Loucy (cell line): ENCODE measurements at regions not wholly inside any gene's neighbourhood (a gene's known extent, or its start where the extent isn't known, plus 50 kb on each side); places are given as distances from the start of the nearest gene placed in this dataset.

Source experiments
- H2AFZ ChIP-seq: fragments of 200-600 bp; sonication (generic); 2 replicates; pipeline ENCODE4 v1.6.0; 2016; ENCODE audit warnings: antibody characterized with exemption, mild to moderate bottlenecking, low read length, moderate library complexity
- H3F3A ChIP-seq: fragments of 200-600 bp; 2 replicates; pipeline ENCODE4 v1.6.0; 2016; ENCODE audit warnings: antibody characterized with exemption, low read depth, mild to moderate bottlenecking
- H3K27me3 ChIP-seq: fragments of 200-600 bp; sonication (generic); 2 replicates; pipeline ENCODE4 v1.6.1; 2014; ENCODE audit warnings: low read length, mild to moderate bottlenecking; ENCODE audit not compliant: insufficient read depth, poor library complexity, severe bottlenecking
- H3K36me3 ChIP-seq: fragments of 200-600 bp; sonication (generic); 2 replicates; pipeline ENCODE4 v1.6.1; 2016; ENCODE audit warnings: low read length; ENCODE audit not compliant: insufficient read depth
- H3K4me1 ChIP-seq: fragments of 200-600 bp; sonication (generic); 2 replicates; pipeline ENCODE4 v1.5.1; 2014; ENCODE audit warnings: low read length, mild to moderate bottlenecking; ENCODE audit not compliant: insufficient read depth, poor library complexity, severe bottlenecking
- H3K4me2 ChIP-seq: fragments of 200-600 bp; sonication (generic); 2 replicates; pipeline ENCODE4 v1.6.0; 2014; ENCODE audit warnings: antibody characterized with exemption, low read length, low read depth, mild to moderate bottlenecking; ENCODE audit not compliant: poor library complexity, severe bottlenecking
- H3K4me3 ChIP-seq: fragments of 200-600 bp; sonication (generic); 2 replicates; pipeline ENCODE4 v1.5.1; 2014; ENCODE audit warnings: low read length, mild to moderate bottlenecking, mixed read lengths; ENCODE audit not compliant: poor library complexity, severe bottlenecking
- H3K79me2 ChIP-seq: fragments of 200-600 bp; sonication (generic); 2 replicates; pipeline ENCODE4 v1.6.1; 2014; ENCODE audit warnings: low read length; ENCODE audit not compliant: insufficient read depth
- H3K9ac ChIP-seq: fragments of 200-600 bp; sonication (generic); 2 replicates; pipeline ENCODE4 v1.6.0; 2014; ENCODE audit warnings: mild to moderate bottlenecking, low read depth, low read length, moderate library complexity; ENCODE audit not compliant: poor library complexity, severe bottlenecking
- H3K9me2 ChIP-seq: fragments of 200-600 bp; sonication (generic); replicated peaks from 2 replicates; pipeline ENCODE4 v1.6.1; 2016; ENCODE audit warnings: low read depth, low read length, mixed read lengths
- H3K9me3 ChIP-seq: fragments of 200-600 bp; sonication (generic); 2 replicates; pipeline ENCODE4 v1.6.1; 2014; ENCODE audit warnings: mild to moderate bottlenecking, antibody characterized with exemption, low read length, low read depth; ENCODE audit not compliant: insufficient read depth
- H4K20me1 ChIP-seq: fragments of 200-600 bp; sonication (generic); 2 replicates; pipeline ENCODE4 v1.6.0; 2014; ENCODE audit warnings: antibody characterized with exemption, low read length, mild to moderate bottlenecking; ENCODE audit not compliant: insufficient read depth, poor library complexity, severe bottlenecking
- CTCF ChIP-seq: fragments of 200-600 bp; sonication (generic); conservative IDR thresholded peaks from 2 replicates; pipeline ENCODE4 v1.5.1; 2014; ENCODE audit warnings: mild to moderate bottlenecking, antibody characterized with exemption, low read length
- EZH2phosphoT487 ChIP-seq: fragments of 200-600 bp; IDR thresholded peaks from 2 replicates; pipeline ENCODE4 v1.6.1; 2018; ENCODE audit warnings: antibody characterized with exemption, mild to moderate bottlenecking, moderate library complexity, borderline replicate concordance

DNA sequence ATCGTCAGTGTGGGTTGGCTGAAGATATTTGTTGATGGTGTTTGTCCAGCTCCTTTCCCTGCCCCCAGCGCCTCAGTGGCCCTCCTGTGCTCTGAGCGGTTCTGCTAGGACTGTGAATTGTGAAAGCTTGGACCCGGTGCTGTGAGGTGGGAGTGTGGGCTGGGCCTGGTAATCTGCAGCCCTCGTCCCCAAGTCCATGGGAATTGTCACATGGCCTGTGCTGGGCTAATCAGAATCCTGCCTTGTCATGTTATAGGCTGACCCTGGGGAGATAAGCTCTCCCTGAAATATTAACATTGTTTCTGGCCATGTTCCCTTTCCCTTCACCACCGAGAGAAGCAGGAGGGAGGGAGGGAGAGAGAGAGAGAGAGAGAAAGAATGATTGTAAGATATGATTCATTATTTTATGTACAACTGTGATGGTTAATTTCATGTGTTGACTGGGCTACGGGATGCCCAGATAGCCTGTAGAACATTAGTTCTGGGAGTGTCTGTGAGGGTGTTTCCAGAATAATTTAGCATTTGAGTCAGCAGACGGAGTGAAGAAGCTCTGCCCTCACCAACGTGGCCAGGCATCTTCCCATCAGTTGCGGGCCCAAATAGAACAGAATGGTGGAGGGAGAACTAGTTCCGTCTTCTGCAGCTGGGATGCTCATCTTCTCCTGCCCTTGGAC is 62.4 kb downstream of the TFAP2C start:
- Histone ChIP-seq H3K9ac (no peak overlapping the region), H2AFZ (no peak overlapping the region), H3K36me3 (no peaks in the 10 kb centered on the region), H3F3A (no peaks in the 10 kb centered on the region), H3K4me1 (no peaks in the 10 kb centered on the region), H3K4me3 (no peak overlapping the region), H3K9me2 (no peaks in the 10 kb centered on the region), H3K4me2 (no peak overlapping the region), H3K9me3 (no peaks in the 10 kb centered on the region; the same call in 1 of the 2 replicates), H4K20me1 (no peaks in the 10 kb centered on the region), H3K79me2 (no peaks in the 10 kb centered on the region), H3K27me3 (no peaks in the 10 kb centered on the region)
- TF ChIP-seq CTCF (no peak), EZH2phosphoT487 (no peak)

GRCh38 chr20:56693217-56693616 is 64.1 kb downstream of the TFAP2C start:
- no peaks in the 10 kb centered on the region; the same call in 1 of the 2 replicates for H3K9me3 ChIP-seq
- no peak overlapping the region for H3K4me2 ChIP-seq
- no peak overlapping the region for H3K4me3 ChIP-seq
- no peaks in the 10 kb centered on the region for H3K36me3 ChIP-seq
- H3K9me2 ChIP-seq: no peaks in the 10 kb centered on the region
- no peak overlapping the region for H3K9ac ChIP-seq
- TF ChIP-seq CTCF (no peak), EZH2phosphoT487 (no peak)
- no peak overlapping the region for H2AFZ ChIP-seq
- no peaks in the 10 kb centered on the region for H3K79me2 ChIP-seq
- no peaks in the 10 kb centered on the region for H3K27me3 ChIP-seq
- H4K20me1 ChIP-seq: no peaks in the 10 kb centered on the region
- no peaks in the 10 kb centered on the region for H3K4me1 ChIP-seq
- H3F3A ChIP-seq: no peaks in the 10 kb centered on the region

DNA sequence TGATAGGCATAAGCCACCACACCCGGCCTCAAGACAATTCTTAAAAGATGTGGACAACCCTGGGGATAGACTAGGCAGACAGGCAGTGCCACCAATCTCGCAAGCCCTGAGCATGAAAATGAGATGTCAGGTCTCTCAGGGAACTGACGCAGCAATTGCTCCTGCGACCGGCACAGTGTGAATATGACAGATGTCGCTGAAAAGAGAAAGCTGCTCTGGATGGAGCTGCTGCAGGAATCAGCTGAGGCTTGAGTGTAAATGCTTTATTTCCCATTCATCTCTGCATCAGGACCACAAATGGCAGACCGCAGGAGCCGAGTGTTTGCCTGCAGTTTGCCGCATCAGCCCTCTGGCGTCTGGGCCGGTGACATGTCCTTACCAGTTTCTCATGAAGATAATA is 68.4 kb downstream of the TFAP2C start:
- no peaks in the 10 kb centered on the region for H3K36me3 ChIP-seq
- no peaks in the 10 kb centered on the region for H3K9me2 ChIP-seq
- no peak overlapping the region for H3K9ac ChIP-seq
- H3K27me3 ChIP-seq: no peaks in the 10 kb centered on the region
- H3F3A ChIP-seq: no peaks in the 10 kb centered on the region
- H3K79me2 ChIP-seq: no peaks in the 10 kb centered on the region
- no peak for TF ChIP-seq EZH2phosphoT487
- no peak for TF ChIP-seq CTCF
- no peaks in the 10 kb centered on the region for H3K4me1 ChIP-seq
- no peak overlapping the region for H2AFZ ChIP-seq
- no peak overlapping the region for H3K4me3 ChIP-seq
- no peaks in the 10 kb centered on the region for H4K20me1 ChIP-seq
- no peaks in the 10 kb centered on the region for H3K9me3 ChIP-seq
- no peak overlapping the region for H3K4me2 ChIP-seq
